HFF-Myc (cell line): ENCODE measurements at regions not wholly inside any gene's neighbourhood (a gene's known extent, or its start where the extent isn't known, plus 50 kb on each side); places are given as distances from the start of the nearest gene placed in this dataset.
"Not testable (repeated sequence)": the region's sequence is repeated elsewhere in the genome, so short reads cannot be mapped to it uniquely, and the experiment has no call there.

Experiments
- DNase-seq: peaks from one replicate; pipeline ENCODE4 v3.0.0-alpha.2; 2011; ENCODE audit warnings: low read depth; ENCODE audit errors: extremely low read depth
- H3K4me3 ChIP-seq: replicated peaks from 2 replicates; pipeline ENCODE4 v1.5.1; 2011; ENCODE audit warnings: low read depth, mild to moderate bottlenecking, control low read depth, low read length
- CTCF ChIP-seq: IDR thresholded peaks from 2 replicates; pipeline ENCODE4 v1.5.1; 2012; ENCODE audit warnings: mild to moderate bottlenecking, low read depth, low read length, control low read depth; ENCODE audit errors: missing control alignments

- DNase-seq: no peak
- H3K4me3 ChIP-seq: no peak overlapping the region
- TF ChIP-seq CTCF: no peak
Observed at GRCh38 chr3:176041812-176042211, 1155.5 kb downstream of the TBL1XR1 start.

- no peak overlapping the region for H3K4me3 ChIP-seq
- DNase-seq: no peak
- TF ChIP-seq CTCF: no peak
Observed at GRCh38 chr3:176041185-176041584, 1156.1 kb downstream of the TBL1XR1 start.

- H3K4me3 ChIP-seq: no peak overlapping the region
- no peak for TF ChIP-seq CTCF
- DNase-seq: no peak
Observed at GRCh38 chr3:176037636-176038035, 1159.6 kb downstream of the TBL1XR1 start.

GRCh38 chr3:176032043-176032442 is 1165.2 kb downstream of the TBL1XR1 start:
- TF ChIP-seq CTCF: no peak
- DNase-seq: no peak

GRCh38 chr3:176016203-176016602 is 1157.1 kb downstream of the NAALADL2 start:
- H3K4me3 ChIP-seq, DNase-seq: not testable (repeated sequence)

More at GRCh38 chr3:176032043-176032442, 1165.2 kb downstream of the TBL1XR1 start:
- no peak overlapping the region for H3K4me3 ChIP-seq

- DNase-seq, H3K4me3 ChIP-seq: not testable (repeated sequence)
Observed at GRCh38 chr3:176015228-176015627, 1156.1 kb downstream of the NAALADL2 start.

- no peak for TF ChIP-seq CTCF
- DNase-seq: no peak
- no peak overlapping the region for H3K4me3 ChIP-seq
Observed at GRCh38 chr3:176009256-176009655, 1150.1 kb downstream of the NAALADL2 start.

GRCh38 chr3:176005564-176005963 is 1146.4 kb downstream of the NAALADL2 start:
- no peak for DNase-seq
- no peak for TF ChIP-seq CTCF
- H3K4me3 ChIP-seq: no peak overlapping the region
